ENCODE measurements at regions not wholly inside any gene's neighbourhood (a gene's known extent, or its start where the extent isn't known, plus 50 kb on each side); places are given as distances from the start of the nearest gene placed in this dataset.

DNA sequence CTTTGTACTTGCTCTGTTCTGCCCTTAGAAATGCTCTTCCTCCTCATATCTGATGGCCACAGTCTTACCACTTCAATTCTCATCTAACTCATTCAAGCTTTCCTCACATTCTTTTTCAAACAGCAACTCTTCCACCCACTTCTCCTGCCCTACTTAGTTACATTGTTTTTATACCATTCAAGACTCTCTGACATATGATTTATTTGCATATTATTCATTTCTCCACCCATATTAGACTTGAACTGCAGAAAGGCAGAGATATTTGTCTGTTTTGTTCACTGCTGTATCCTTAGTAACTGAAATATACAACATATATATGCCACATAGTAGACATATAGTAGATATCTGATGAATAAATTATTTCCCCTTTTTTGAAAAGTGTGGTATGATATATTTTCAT is 95.5 kb upstream of the DCN start:
- ChIA-PET POLR2A (no interaction called here), CTCF (no interaction called here)
- Mint-ChIP-seq H3K4me3 (no peak overlapping the region), H3K27me3 (peaks cover 14 to 21% of the 10 kb centered on the region in 2 donors), H3K4me1 (no peaks in the 10 kb centered on the region), H3K36me3 (no peaks in the 10 kb centered on the region), H3K9me3 (no peaks in the 10 kb centered on the region), H3K27ac (no peak overlapping the region)
- ATAC-seq (replicated peaks in 1 of 4) (no peak), DNase-seq (no peak)
- H3K4me3 ChIP-seq (ENCODE audit: control insufficient read depth in 1 of 2, extremely low read depth in 1 of 2, low read length in 1 of 2), result no peak overlapping the region
- H3K27me3 ChIP-seq (replicated peaks in 1 of 2; ENCODE audit: control insufficient read depth in 2 of 2, extremely low read depth in 1 of 2, insufficient read depth in 2 of 2, low read length in 1 of 2), result no peaks in the 10 kb centered on the region
- H3K4me1 ChIP-seq (ENCODE audit: control insufficient read depth in 1 of 2, extremely low read depth in 1 of 2, insufficient read depth in 2 of 2, low read length in 2 of 2), result no peaks in the 10 kb centered on the region
- H3K27ac ChIP-seq (ENCODE audit: low read length), result no peak overlapping the region
- H3K36me3 ChIP-seq (ENCODE audit: control insufficient read depth in 2 of 2, extremely low read depth in 1 of 2, insufficient read depth in 1 of 2, low read length in 1 of 2), result no peaks in the 10 kb centered on the region
- no peaks in the 10 kb centered on the region for H3K9me3 ChIP-seq

- ATAC-seq (replicated peaks in 1 of 4), result no peak
These were observed 93.9 kb upstream of the DCN start for GRCh38 chr12:91276509-91276908.

GRCh38 chr12:91275321-91275720 is 92.7 kb upstream of the DCN start:
- Histone ChIP-seq H3K36me3 (ENCODE audit: control insufficient read depth in 2 of 2, extremely low read depth in 1 of 2, insufficient read depth in 1 of 2, low read length in 1 of 2) (no peaks in the 10 kb centered on the region), H3K9me3 (no peaks in the 10 kb centered on the region), H3K4me1 (ENCODE audit: control insufficient read depth in 1 of 2, extremely low read depth in 1 of 2, insufficient read depth in 2 of 2, low read length in 2 of 2) (no peaks in the 10 kb centered on the region), H3K27ac (ENCODE audit: low read length) (no peak overlapping the region), H3K27me3 (replicated peaks in 1 of 2; ENCODE audit: control insufficient read depth in 2 of 2, extremely low read depth in 1 of 2, insufficient read depth in 2 of 2, low read length in 1 of 2) (no peaks in the 10 kb centered on the region), H3K4me3 (ENCODE audit: control insufficient read depth in 1 of 2, extremely low read depth in 1 of 2, low read length in 1 of 2) (no peak overlapping the region)
- DNase-seq (no peak), ATAC-seq (replicated peaks in 1 of 4) (no peak)
- Mint-ChIP-seq H3K4me1 (no peaks in the 10 kb centered on the region), H3K9me3 (no peaks in the 10 kb centered on the region), H3K4me3 (no peak overlapping the region), H3K36me3 (no peaks in the 10 kb centered on the region), H3K27ac (no peak overlapping the region), H3K27me3 (peaks cover 4 to 24% of the 10 kb centered on the region in 2 donors)
- no CpG with 5 or more reads among the region's 1 CpG for WGBS (ENCODE audit: insufficient coverage)
- ChIA-PET POLR2A (no interaction called here), CTCF (no interaction called here)

More at GRCh38 chr12:91276509-91276908, 93.9 kb upstream of the DCN start:
- WGBS (ENCODE audit: insufficient coverage), result no CpG with 5 or more reads among the region's 2 CpGs
- POLR2A ChIA-PET, result no interaction called here
- Histone ChIP-seq H3K4me3 (ENCODE audit: control insufficient read depth in 1 of 2, extremely low read depth in 1 of 2, low read length in 1 of 2) (no peak overlapping the region), H3K27ac (ENCODE audit: low read length) (no peak overlapping the region), H3K9me3 (no peaks in the 10 kb centered on the region), H3K4me1 (ENCODE audit: control insufficient read depth in 1 of 2, extremely low read depth in 1 of 2, insufficient read depth in 2 of 2, low read length in 2 of 2) (no peaks in the 10 kb centered on the region), H3K27me3 (replicated peaks in 1 of 2; ENCODE audit: control insufficient read depth in 2 of 2, extremely low read depth in 1 of 2, insufficient read depth in 2 of 2, low read length in 1 of 2) (no peaks in the 10 kb centered on the region), H3K36me3 (ENCODE audit: control insufficient read depth in 2 of 2, extremely low read depth in 1 of 2, insufficient read depth in 1 of 2, low read length in 1 of 2) (no peaks in the 10 kb centered on the region)
- H3K4me3 Mint-ChIP-seq, result no peak overlapping the region
- no peak overlapping the region for H3K27ac Mint-ChIP-seq
- H3K36me3 Mint-ChIP-seq, result no peaks in the 10 kb centered on the region
- DNase-seq, result no peak
- H3K4me1 Mint-ChIP-seq, result no peaks in the 10 kb centered on the region
- peaks cover 9 to 24% of the 10 kb centered on the region in 2 donors for H3K27me3 Mint-ChIP-seq
- no peaks in the 10 kb centered on the region for H3K9me3 Mint-ChIP-seq
- CTCF ChIA-PET, result no interaction called here

DNA sequence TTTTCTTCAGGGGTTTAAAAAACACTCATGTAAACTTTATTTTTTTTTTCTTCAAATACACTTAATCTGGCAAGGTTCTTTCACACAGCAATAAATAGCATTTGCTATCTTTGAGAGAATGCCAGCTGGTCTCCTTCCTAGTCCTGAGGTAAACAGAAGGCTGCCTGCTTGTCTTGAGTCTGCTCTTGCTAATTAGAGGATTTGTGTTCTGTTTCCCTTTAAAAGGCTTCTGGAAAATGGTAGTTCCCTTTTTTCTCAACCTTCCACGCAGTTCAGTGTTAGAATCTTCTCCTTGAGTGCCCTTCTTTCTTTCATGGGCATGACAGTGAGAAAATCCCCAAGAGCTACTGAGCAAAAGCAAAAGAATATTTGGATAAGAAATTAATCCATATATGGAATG is 92.3 kb upstream of the DCN start:
- Histone ChIP-seq H3K27ac (ENCODE audit: low read length) (no peak overlapping the region), H3K4me1 (ENCODE audit: control insufficient read depth in 1 of 2, extremely low read depth in 1 of 2, insufficient read depth in 2 of 2, low read length in 2 of 2) (no peaks in the 10 kb centered on the region), H3K4me3 (ENCODE audit: control insufficient read depth in 1 of 2, extremely low read depth in 1 of 2, low read length in 1 of 2) (no peak overlapping the region), H3K27me3 (replicated peaks in 1 of 2; ENCODE audit: control insufficient read depth in 2 of 2, extremely low read depth in 1 of 2, insufficient read depth in 2 of 2, low read length in 1 of 2) (no peaks in the 10 kb centered on the region), H3K9me3 (no peaks in the 10 kb centered on the region), H3K36me3 (ENCODE audit: control insufficient read depth in 2 of 2, extremely low read depth in 1 of 2, insufficient read depth in 1 of 2, low read length in 1 of 2) (no peaks in the 10 kb centered on the region)
- no peak for DNase-seq
- no peak overlapping the region for H3K27ac Mint-ChIP-seq
- ChIA-PET CTCF (no interaction called here), POLR2A (no interaction called here)
- no peak for ATAC-seq (replicated peaks in 1 of 4)
- no peaks in the 10 kb centered on the region for H3K9me3 Mint-ChIP-seq
- peaks cover 4 to 22% of the 10 kb centered on the region in 2 donors for H3K27me3 Mint-ChIP-seq
- H3K4me1 Mint-ChIP-seq, result no peaks in the 10 kb centered on the region
- WGBS (ENCODE audit: insufficient coverage), result no CpG with 5 or more reads among the region's 1 CpG
- no peak overlapping the region for H3K4me3 Mint-ChIP-seq
- H3K36me3 Mint-ChIP-seq, result no peaks in the 10 kb centered on the region

DNA sequence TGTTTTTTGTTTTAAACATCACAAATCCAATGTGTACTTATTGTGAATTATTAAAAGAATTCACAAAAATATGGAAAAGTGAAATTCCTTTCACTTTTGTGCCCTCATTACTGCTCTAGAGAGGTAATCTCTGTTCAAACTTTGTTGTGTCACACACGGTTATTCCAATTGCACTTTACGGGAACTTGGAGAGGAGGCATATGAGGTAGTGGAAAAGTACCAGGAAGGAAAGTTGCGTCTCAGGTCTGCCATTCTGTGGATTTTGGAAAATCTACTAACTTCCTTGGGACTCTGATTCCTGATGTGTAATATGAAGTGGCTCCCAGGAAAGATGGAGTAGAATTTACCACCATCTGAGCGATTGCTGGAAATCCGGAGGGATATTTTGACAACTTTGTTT is 90.9 kb upstream of the DCN start:
- DNase-seq (no peak), ATAC-seq (replicated peaks in 1 of 4) (no peak)
- ChIA-PET CTCF (no interaction called here), POLR2A (no interaction called here)
- WGBS (ENCODE audit: insufficient coverage), result 79% methylated on average over 4 of the region's 5 CpGs
- no peak overlapping the region for H3K4me3 Mint-ChIP-seq
- no peaks in the 10 kb centered on the region for H3K36me3 Mint-ChIP-seq
- Histone ChIP-seq H3K27me3 (replicated peaks in 1 of 2; ENCODE audit: control insufficient read depth in 2 of 2, extremely low read depth in 1 of 2, insufficient read depth in 2 of 2, low read length in 1 of 2) (no peaks in the 10 kb centered on the region), H3K27ac (ENCODE audit: low read length) (no peak overlapping the region), H3K4me3 (ENCODE audit: control insufficient read depth in 1 of 2, extremely low read depth in 1 of 2, low read length in 1 of 2) (no peak overlapping the region), H3K36me3 (ENCODE audit: control insufficient read depth in 2 of 2, extremely low read depth in 1 of 2, insufficient read depth in 1 of 2, low read length in 1 of 2) (no peaks in the 10 kb centered on the region), H3K9me3 (no peaks in the 10 kb centered on the region), H3K4me1 (ENCODE audit: control insufficient read depth in 1 of 2, extremely low read depth in 1 of 2, insufficient read depth in 2 of 2, low read length in 2 of 2) (no peaks in the 10 kb centered on the region)
- H3K27ac Mint-ChIP-seq, result no peak overlapping the region
- peaks cover 7 to 25% of the 10 kb centered on the region in 2 donors for H3K27me3 Mint-ChIP-seq
- H3K4me1 Mint-ChIP-seq, result no peaks in the 10 kb centered on the region
- no peaks in the 10 kb centered on the region for H3K9me3 Mint-ChIP-seq

- no peaks in the 10 kb centered on the region for H3K4me1 Mint-ChIP-seq
- no peak overlapping the region for H3K27ac ChIP-seq (ENCODE audit: low read length)
These were observed 89.9 kb upstream of the DCN start for GRCh38 chr12:91272461-91273063.

GRCh38 chr12:91271185-91271584 is 88.6 kb upstream of the DCN start:
- no peaks in the 10 kb centered on the region for H3K4me1 Mint-ChIP-seq
- CTCF ChIA-PET, result no interaction called here
- H3K27ac Mint-ChIP-seq, result no peak overlapping the region
- WGBS (ENCODE audit: insufficient coverage), result 81% methylated on average over 4 of the region's 4 CpGs
- Histone ChIP-seq H3K4me3 (ENCODE audit: control insufficient read depth in 1 of 2, extremely low read depth in 1 of 2, low read length in 1 of 2) (no peak overlapping the region), H3K9me3 (no peaks in the 10 kb centered on the region), H3K4me1 (ENCODE audit: control insufficient read depth in 1 of 2, extremely low read depth in 1 of 2, insufficient read depth in 2 of 2, low read length in 2 of 2) (no peaks in the 10 kb centered on the region), H3K27me3 (replicated peaks in 1 of 2; ENCODE audit: control insufficient read depth in 2 of 2, extremely low read depth in 1 of 2, insufficient read depth in 2 of 2, low read length in 1 of 2) (no peaks in the 10 kb centered on the region), H3K27ac (ENCODE audit: low read length) (no peak overlapping the region), H3K36me3 (ENCODE audit: control insufficient read depth in 2 of 2, extremely low read depth in 1 of 2, insufficient read depth in 1 of 2, low read length in 1 of 2) (no peaks in the 10 kb centered on the region)
- H3K9me3 Mint-ChIP-seq, result no peaks in the 10 kb centered on the region
- ATAC-seq (replicated peaks in 1 of 4) (no peak), DNase-seq (no peak)
- peaks cover 7 to 16% of the 10 kb centered on the region in 2 donors for H3K27me3 Mint-ChIP-seq
- POLR2A ChIA-PET, result interaction anchor here in 1 of 2 donors (0.7 kb wide), 1 partner anchor 403 kb away, joined by 4 read pairs; no protein-coding TSS in a partner anchor
- no peak overlapping the region for H3K4me3 Mint-ChIP-seq
- H3K36me3 Mint-ChIP-seq, result no peaks in the 10 kb centered on the region

More at GRCh38 chr12:91272461-91273063, 89.9 kb upstream of the DCN start:
- no CpG with 5 or more reads among the region's 4 CpGs for WGBS (ENCODE audit: insufficient coverage)
- CTCF ChIA-PET, result no interaction called here
- DNase-seq, result no peak
- Histone ChIP-seq H3K9me3 (no peaks in the 10 kb centered on the region), H3K4me3 (ENCODE audit: control insufficient read depth in 1 of 2, extremely low read depth in 1 of 2, low read length in 1 of 2) (no peak overlapping the region), H3K4me1 (ENCODE audit: control insufficient read depth in 1 of 2, extremely low read depth in 1 of 2, insufficient read depth in 2 of 2, low read length in 2 of 2) (no peaks in the 10 kb centered on the region), H3K27me3 (replicated peaks in 1 of 2; ENCODE audit: control insufficient read depth in 2 of 2, extremely low read depth in 1 of 2, insufficient read depth in 2 of 2, low read length in 1 of 2) (no peaks in the 10 kb centered on the region), H3K36me3 (ENCODE audit: control insufficient read depth in 2 of 2, extremely low read depth in 1 of 2, insufficient read depth in 1 of 2, low read length in 1 of 2) (no peaks in the 10 kb centered on the region)
- H3K36me3 Mint-ChIP-seq, result no peaks in the 10 kb centered on the region
- no peak for ATAC-seq (replicated peaks in 1 of 4)
- H3K27me3 Mint-ChIP-seq, result peaks cover 7 to 19% of the 10 kb centered on the region in 2 donors
- no peak overlapping the region for H3K27ac Mint-ChIP-seq
- POLR2A ChIA-PET, result no interaction called here
- H3K9me3 Mint-ChIP-seq, result no peaks in the 10 kb centered on the region
- no peak overlapping the region for H3K4me3 Mint-ChIP-seq

All from T-cell (primary cell).